ENCODE measurements at regions not wholly inside any gene's neighbourhood (a gene's known extent, or its start where the extent isn't known, plus 50 kb on each side); places are given as distances from the start of the nearest gene placed in this dataset.
A peak's percentile ranks its signal among the peaks of the same experiment; 100 is the strongest.

DNA sequence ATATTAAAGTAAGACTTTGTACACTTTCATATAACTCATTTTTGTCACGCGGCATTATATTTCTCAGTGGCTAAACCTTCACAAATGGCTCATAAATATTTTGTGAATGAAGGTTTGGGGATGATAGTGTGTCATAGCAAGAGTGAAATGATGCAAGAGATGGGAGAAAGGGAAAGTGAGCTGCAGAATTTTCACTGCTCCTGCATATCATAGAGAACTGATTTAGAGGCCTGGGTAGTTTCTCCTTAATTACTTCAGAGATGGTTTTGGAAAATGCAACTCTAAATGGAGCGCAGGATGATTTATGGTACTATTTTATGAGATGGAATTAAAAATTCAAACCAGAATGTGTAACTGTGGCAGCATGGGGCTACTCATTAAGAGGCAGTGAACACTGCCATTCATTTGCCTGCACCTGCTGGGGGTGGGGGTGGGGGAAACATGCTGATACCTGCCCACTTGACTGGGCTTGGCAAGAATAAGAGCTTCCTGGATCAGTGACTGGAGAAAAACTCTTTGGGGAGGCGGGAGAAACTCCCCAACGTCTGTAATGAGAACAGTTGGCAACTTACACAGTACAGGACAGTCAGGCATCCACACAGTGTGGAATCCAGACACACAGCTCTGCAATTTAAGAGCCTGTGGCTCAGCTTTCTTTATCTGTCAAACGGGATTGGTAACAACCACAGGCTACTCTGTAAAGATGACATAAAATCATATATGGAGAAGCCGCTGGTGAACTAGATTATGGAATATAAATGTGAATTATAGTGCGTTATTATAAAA is 941.9 kb downstream of the SLC4A3 start:
- no peaks in the 10 kb centered on the region for H3K36me3 ChIP-seq (ENCODE audit: control insufficient read depth in 1 of 2, insufficient read depth in 2 of 2, low read depth in 1 of 2, low read length in 2 of 2)
- H3K79me1 ChIP-seq (replicated peaks; ENCODE audit: low read length, poor library complexity, severe bottlenecking) = no peaks in the 10 kb centered on the region
- no peak overlapping the region for H2BK120ac ChIP-seq (ENCODE audit: low read depth, low read length)
- no peak overlapping the region for H2AFZ ChIP-seq (ENCODE audit: low read depth, low read length)
- no peak overlapping the region for H2BK15ac ChIP-seq (ENCODE audit: low read depth, poor library complexity, severe bottlenecking)
- no peaks in the 10 kb centered on the region for H3K27me3 ChIP-seq (ENCODE audit: control insufficient read depth in 1 of 2, insufficient read depth in 1 of 2, low read length in 2 of 2)
- H3K4me1 ChIP-seq (ENCODE audit: control insufficient read depth, insufficient read depth, low read depth, low read length) = no peaks in the 10 kb centered on the region
- H4K91ac ChIP-seq (ENCODE audit: low read length) = no peak overlapping the region
- no peak for DNase-seq
- no peak overlapping the region for H3K9ac ChIP-seq (ENCODE audit: low read length)
- no peak overlapping the region for H3K23ac ChIP-seq (ENCODE audit: low read length in 2 of 2)
- no peak overlapping the region for H3K27ac ChIP-seq (ENCODE audit: low read length, poor library complexity, severe bottlenecking)
- H2BK5ac ChIP-seq (ENCODE audit: low read depth, low read length, poor library complexity, severe bottlenecking) = no peak overlapping the region
- no peak overlapping the region for H4K8ac ChIP-seq (ENCODE audit: low read length)
- no peak overlapping the region for H3K4me3 ChIP-seq (ENCODE audit: insufficient read depth in 1 of 2, low read depth in 1 of 2, low read length in 2 of 2)
- H3K9me3 ChIP-seq (ENCODE audit: control insufficient read depth, low read length) = no peaks in the 10 kb centered on the region
- no peak overlapping the region for H3K14ac ChIP-seq (ENCODE audit: low read length in 2 of 2)
- no peak overlapping the region for H3K4me2 ChIP-seq (ENCODE audit: low read length, poor library complexity, severe bottlenecking)
- H3K4ac ChIP-seq (ENCODE audit: low read depth in 1 of 2, low read length in 2 of 2) = no peak overlapping the region
- H3K18ac ChIP-seq (ENCODE audit: low read depth in 1 of 2, low read length in 2 of 2) = no peak overlapping the region
- no peak overlapping the region for H2AK5ac ChIP-seq (ENCODE audit: low read length, severe bottlenecking)
- WGBS = 96% methylated on average over 6 of the region's 8 CpGs
- no peak overlapping the region for H2BK12ac ChIP-seq (ENCODE audit: low read length in 2 of 2)

DNA sequence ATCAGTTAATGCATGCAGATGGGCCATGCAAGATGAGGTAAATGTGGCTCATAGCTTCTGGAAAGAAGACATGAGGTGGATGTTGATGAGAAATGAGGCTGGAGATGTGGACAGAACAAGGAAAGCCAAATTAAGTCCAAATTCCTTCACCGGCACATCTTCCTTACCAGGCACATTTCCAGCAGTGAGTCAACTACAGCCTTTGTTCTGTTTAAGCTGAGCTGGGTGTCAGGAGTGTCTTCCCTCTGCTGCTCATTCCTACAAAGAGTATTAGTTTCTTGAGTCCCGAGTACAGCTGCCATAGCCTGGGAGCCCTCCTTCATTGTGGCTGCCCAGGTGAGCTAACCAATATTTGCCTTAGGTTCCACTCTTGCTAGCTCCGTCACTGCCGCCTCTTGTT is 945.0 kb downstream of the SLC4A3 start:
- Histone ChIP-seq H2AFZ (ENCODE audit: low read depth, low read length) (no peak overlapping the region), H3K4me2 (ENCODE audit: low read length, poor library complexity, severe bottlenecking) (no peak overlapping the region), H4K8ac (ENCODE audit: low read length) (no peak overlapping the region), H3K23ac (ENCODE audit: low read length in 2 of 2) (no peak overlapping the region), H2BK120ac (ENCODE audit: low read depth, low read length) (no peak overlapping the region), H3K79me1 (replicated peaks; ENCODE audit: low read length, poor library complexity, severe bottlenecking) (no peaks in the 10 kb centered on the region), H3K4me3 (ENCODE audit: insufficient read depth in 1 of 2, low read depth in 1 of 2, low read length in 2 of 2) (no peak overlapping the region), H2BK15ac (ENCODE audit: low read depth, poor library complexity, severe bottlenecking) (no peak overlapping the region), H2BK12ac (ENCODE audit: low read length in 2 of 2) (no peak overlapping the region), H3K27ac (ENCODE audit: low read length, poor library complexity, severe bottlenecking) (no peak overlapping the region), H2BK5ac (ENCODE audit: low read depth, low read length, poor library complexity, severe bottlenecking) (no peak overlapping the region), H3K9me3 (ENCODE audit: control insufficient read depth, low read length) (no peaks in the 10 kb centered on the region), H3K18ac (ENCODE audit: low read depth in 1 of 2, low read length in 2 of 2) (no peak overlapping the region), H3K4me1 (ENCODE audit: control insufficient read depth, insufficient read depth, low read depth, low read length) (no peaks in the 10 kb centered on the region), H3K36me3 (ENCODE audit: control insufficient read depth in 1 of 2, insufficient read depth in 2 of 2, low read depth in 1 of 2, low read length in 2 of 2) (no peaks in the 10 kb centered on the region), H3K27me3 (ENCODE audit: control insufficient read depth in 1 of 2, insufficient read depth in 1 of 2, low read length in 2 of 2) (no peaks in the 10 kb centered on the region), H2AK5ac (ENCODE audit: low read length, severe bottlenecking) (no peak overlapping the region), H3K9ac (ENCODE audit: low read length) (no peak overlapping the region), H4K91ac (ENCODE audit: low read length) (no peak overlapping the region), H3K4ac (ENCODE audit: low read depth in 1 of 2, low read length in 2 of 2) (no peak overlapping the region), H3K14ac (ENCODE audit: low read length in 2 of 2) (peak overlapping the region in 1 of 2 experiments; percentile 55)
- 97% methylated on average over 3 of the region's 4 CpGs for WGBS
- DNase-seq = no peak

DNA sequence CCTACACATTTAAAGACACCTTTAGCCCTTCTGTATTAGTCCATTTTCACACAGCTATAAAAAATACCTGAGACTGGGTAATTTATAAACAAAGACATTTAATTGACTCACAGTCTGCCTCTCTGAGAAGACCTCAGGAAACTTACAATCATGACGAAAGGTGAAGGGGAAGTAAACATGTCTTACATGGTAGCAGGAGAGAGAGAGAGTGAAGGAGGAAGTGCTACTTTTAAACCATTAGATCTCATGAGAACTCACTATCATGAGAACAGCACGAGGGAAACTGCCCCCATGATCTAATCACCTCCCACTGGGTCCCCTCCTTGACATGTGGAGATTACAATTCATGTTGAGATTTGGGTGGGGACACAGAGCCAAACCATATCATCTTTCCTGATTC is 946.6 kb downstream of the SLC4A3 start:
- Histone ChIP-seq H2BK120ac (ENCODE audit: low read depth, low read length) (no peak overlapping the region), H3K23ac (ENCODE audit: low read length in 2 of 2) (no peak overlapping the region), H3K9me3 (ENCODE audit: control insufficient read depth, low read length) (no peaks in the 10 kb centered on the region), H2AFZ (ENCODE audit: low read depth, low read length) (no peak overlapping the region), H4K91ac (ENCODE audit: low read length) (no peak overlapping the region), H3K27me3 (ENCODE audit: control insufficient read depth in 1 of 2, insufficient read depth in 1 of 2, low read length in 2 of 2) (no peaks in the 10 kb centered on the region), H3K36me3 (ENCODE audit: control insufficient read depth in 1 of 2, insufficient read depth in 2 of 2, low read depth in 1 of 2, low read length in 2 of 2) (no peaks in the 10 kb centered on the region), H3K14ac (ENCODE audit: low read length in 2 of 2) (no peak overlapping the region), H2BK5ac (ENCODE audit: low read depth, low read length, poor library complexity, severe bottlenecking) (no peak overlapping the region), H3K18ac (ENCODE audit: low read depth in 1 of 2, low read length in 2 of 2) (no peak overlapping the region), H3K4me1 (ENCODE audit: control insufficient read depth, insufficient read depth, low read depth, low read length) (no peaks in the 10 kb centered on the region), H2BK15ac (ENCODE audit: low read depth, poor library complexity, severe bottlenecking) (no peak overlapping the region), H4K8ac (ENCODE audit: low read length) (no peak overlapping the region), H3K27ac (ENCODE audit: low read length, poor library complexity, severe bottlenecking) (no peak overlapping the region), H2AK5ac (ENCODE audit: low read length, severe bottlenecking) (no peak overlapping the region), H3K9ac (ENCODE audit: low read length) (no peak overlapping the region), H2BK12ac (ENCODE audit: low read length in 2 of 2) (no peak overlapping the region), H3K4me2 (ENCODE audit: low read length, poor library complexity, severe bottlenecking) (no peak overlapping the region), H3K4ac (ENCODE audit: low read depth in 1 of 2, low read length in 2 of 2) (no peak overlapping the region), H3K79me1 (replicated peaks; ENCODE audit: low read length, poor library complexity, severe bottlenecking) (no peaks in the 10 kb centered on the region), H3K4me3 (ENCODE audit: insufficient read depth in 1 of 2, low read depth in 1 of 2, low read length in 2 of 2) (no peak overlapping the region)
- no peak for DNase-seq
- WGBS = 100% methylated on average over 1 of the region's 2 CpGs

- no peaks in the 10 kb centered on the region for H3K36me3 ChIP-seq (ENCODE audit: control insufficient read depth in 1 of 2, insufficient read depth in 2 of 2, low read depth in 1 of 2, low read length in 2 of 2)
- no peaks in the 10 kb centered on the region for H3K9me3 ChIP-seq (ENCODE audit: control insufficient read depth, low read length)
- no peaks in the 10 kb centered on the region for H3K27me3 ChIP-seq (ENCODE audit: control insufficient read depth in 1 of 2, insufficient read depth in 1 of 2, low read length in 2 of 2)
- no peak overlapping the region for H3K23ac ChIP-seq (ENCODE audit: low read length in 2 of 2)
- no peak overlapping the region for H2BK120ac ChIP-seq (ENCODE audit: low read depth, low read length)
- no peak for DNase-seq
- H2BK12ac ChIP-seq (ENCODE audit: low read length in 2 of 2) = no peak overlapping the region
- no peak overlapping the region for H3K4me3 ChIP-seq (ENCODE audit: insufficient read depth in 1 of 2, low read depth in 1 of 2, low read length in 2 of 2)
- H2AK5ac ChIP-seq (ENCODE audit: low read length, severe bottlenecking) = no peak overlapping the region
- H2BK15ac ChIP-seq (ENCODE audit: low read depth, poor library complexity, severe bottlenecking) = no peak overlapping the region
- no peak overlapping the region for H3K4ac ChIP-seq (ENCODE audit: low read depth in 1 of 2, low read length in 2 of 2)
- no peak overlapping the region for H3K14ac ChIP-seq (ENCODE audit: low read length in 2 of 2)
- H3K79me1 ChIP-seq (replicated peaks; ENCODE audit: low read length, poor library complexity, severe bottlenecking) = no peaks in the 10 kb centered on the region
- no peak overlapping the region for H2AFZ ChIP-seq (ENCODE audit: low read depth, low read length)
- H3K4me2 ChIP-seq (ENCODE audit: low read length, poor library complexity, severe bottlenecking) = no peak overlapping the region
- H3K4me1 ChIP-seq (ENCODE audit: control insufficient read depth, insufficient read depth, low read depth, low read length) = no peaks in the 10 kb centered on the region
- H3K27ac ChIP-seq (ENCODE audit: low read length, poor library complexity, severe bottlenecking) = no peak overlapping the region
- H4K91ac ChIP-seq (ENCODE audit: low read length) = no peak overlapping the region
- H3K9ac ChIP-seq (ENCODE audit: low read length) = no peak overlapping the region
- H3K18ac ChIP-seq (ENCODE audit: low read depth in 1 of 2, low read length in 2 of 2) = no peak overlapping the region
- H2BK5ac ChIP-seq (ENCODE audit: low read depth, low read length, poor library complexity, severe bottlenecking) = no peak overlapping the region
- WGBS = 85% methylated on average over 1 of the region's 1 CpG
- H4K8ac ChIP-seq (ENCODE audit: low read length) = no peak overlapping the region
Observed at GRCh38 chr2:220575963-220576362, 948.5 kb downstream of the SLC4A3 start.

Data from mesenchymal stem cell (in vitro differentiated cells and primary cell).